Fibroblast of peridontal ligament (primary cell): ENCODE measurements at regions not wholly inside any gene's neighbourhood (a gene's known extent, or its start where the extent isn't known, plus 50 kb on each side); places are given as distances from the start of the nearest gene placed in this dataset.

Experiments used
- DNase-seq: peaks from one replicate; pipeline ENCODE4 v3.0.0-alpha.2; 2010; ENCODE audit errors: extremely low read depth

DNA sequence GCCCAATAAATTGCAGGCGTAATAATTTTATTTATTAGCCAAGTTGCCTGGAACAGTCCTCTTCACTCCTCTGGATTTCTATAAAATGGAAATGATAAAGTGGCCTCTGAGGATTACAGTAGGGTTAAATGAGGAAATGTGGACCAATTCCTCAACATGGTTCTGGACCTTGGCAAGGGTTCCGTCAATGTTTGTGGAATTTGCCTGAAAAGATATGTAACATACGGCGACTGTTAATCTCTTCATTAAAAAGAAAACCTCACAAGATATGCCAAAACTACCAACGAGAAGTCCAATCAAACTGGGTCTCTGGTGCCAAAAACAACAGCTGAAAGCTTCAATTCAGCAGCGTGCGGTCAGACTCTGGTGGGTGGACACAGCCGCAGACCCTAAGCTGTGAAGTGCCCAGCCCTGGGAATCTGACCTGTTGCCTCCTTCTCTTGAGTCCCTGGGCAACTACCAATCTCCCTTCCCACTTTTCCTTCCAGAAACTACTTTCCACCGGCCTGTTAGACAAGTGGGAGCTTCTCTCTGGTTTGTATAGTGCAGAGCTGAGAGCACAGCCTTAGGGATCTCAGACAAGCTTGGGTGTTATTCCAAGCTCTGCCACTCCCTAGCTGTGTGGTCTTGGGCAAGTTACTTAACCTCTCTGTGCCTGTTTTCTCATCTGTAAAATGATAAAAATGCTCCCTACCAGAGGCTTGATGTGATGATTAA, 190.5 kb upstream of the GSC start:
- no peak for DNase-seq

DNA sequence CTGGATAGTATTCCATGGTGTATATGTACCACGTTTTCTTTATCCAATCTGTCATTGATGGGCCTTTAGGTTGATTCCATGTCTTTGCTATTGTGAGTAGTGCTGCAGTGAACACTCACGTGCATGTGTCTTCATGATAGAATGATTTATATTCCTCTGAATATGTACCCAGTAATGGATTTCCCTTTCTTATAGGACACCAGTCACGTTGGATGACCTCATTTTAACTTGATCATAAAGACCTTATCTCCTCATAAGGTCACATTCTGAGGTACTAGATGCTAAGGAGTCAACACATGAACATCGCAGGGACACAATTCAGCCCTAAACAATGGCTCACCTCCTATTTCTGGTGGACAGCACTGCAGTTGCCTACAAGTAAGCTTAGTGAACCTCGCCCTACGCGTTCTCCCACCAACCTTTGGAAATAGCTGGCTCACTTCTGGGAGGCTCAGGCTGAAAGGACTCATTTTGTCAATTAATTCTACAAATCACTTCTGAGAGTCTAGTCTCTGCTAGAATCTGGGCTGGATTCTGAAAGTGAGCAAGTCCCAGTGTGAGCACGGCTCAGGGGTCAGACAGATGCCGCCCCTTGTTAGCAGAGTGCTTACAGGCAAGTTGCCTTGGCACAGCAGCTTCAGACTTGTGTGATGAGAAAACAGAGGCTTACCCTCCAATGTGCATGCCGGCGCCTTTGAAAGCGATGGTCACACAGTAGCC, 183.8 kb upstream of the GSC start:
- no peak for DNase-seq

DNA sequence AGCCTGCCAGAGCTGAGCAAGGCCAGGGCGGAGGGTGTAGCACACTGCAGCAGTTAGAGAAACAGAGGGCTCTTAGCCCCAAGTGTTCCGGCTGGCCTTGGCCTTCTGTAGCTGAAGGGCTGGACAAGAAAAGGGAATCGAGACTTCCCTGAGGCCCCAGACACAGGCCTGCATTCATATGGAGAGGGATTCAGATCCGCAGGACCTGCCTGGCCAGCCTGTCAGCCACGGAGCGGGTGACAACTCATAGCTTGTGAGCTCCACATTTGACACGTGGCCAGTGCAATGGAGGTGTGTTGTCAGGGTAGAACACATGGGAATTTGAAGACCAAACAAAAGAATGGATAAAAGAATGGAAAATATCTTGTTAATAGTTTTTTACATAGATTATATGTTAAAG, 182.2 kb upstream of the GSC start:
- DNase-seq, result no peak

DNA sequence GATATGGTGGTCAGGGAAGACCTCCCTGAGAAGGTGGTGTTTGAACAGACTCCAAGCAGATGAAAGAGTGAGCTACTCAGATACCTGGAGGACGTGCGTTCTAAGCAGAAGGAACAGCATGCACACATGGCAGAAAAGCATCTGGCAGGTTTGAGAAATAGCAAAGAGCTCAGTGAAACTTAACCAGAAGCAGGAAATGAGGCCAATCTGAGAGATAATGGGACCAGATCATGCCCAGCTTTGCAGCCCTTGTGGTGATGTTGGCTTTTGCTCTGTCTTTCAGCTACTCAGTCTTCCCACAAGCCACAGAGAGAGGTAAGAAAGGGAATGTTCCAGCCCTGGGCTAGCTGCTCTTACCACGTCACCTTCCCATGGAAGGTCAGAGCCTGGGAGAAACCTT, 176.3 kb upstream of the GSC start:
- no peak for DNase-seq

DNA sequence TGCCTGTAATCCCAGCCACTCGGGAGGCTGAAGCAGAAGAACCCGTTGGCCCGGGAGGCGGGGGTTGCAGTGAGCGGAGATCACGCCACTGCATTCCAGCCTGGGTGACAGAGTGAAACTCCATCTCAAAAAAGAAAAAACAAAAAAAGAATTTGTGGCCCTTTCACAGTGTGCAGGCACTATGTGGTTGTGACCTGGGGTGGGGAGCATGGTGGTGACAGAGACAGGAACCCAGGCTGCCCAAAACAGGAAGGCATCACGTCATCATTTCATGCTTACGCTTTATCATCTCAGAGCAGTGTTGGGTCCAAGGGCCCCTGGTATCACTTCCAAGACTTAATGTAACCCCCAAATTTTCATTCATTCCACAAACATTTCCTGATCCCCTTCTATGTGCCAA, 175.7 kb upstream of the GSC start:
- DNase-seq, result no peak

DNA sequence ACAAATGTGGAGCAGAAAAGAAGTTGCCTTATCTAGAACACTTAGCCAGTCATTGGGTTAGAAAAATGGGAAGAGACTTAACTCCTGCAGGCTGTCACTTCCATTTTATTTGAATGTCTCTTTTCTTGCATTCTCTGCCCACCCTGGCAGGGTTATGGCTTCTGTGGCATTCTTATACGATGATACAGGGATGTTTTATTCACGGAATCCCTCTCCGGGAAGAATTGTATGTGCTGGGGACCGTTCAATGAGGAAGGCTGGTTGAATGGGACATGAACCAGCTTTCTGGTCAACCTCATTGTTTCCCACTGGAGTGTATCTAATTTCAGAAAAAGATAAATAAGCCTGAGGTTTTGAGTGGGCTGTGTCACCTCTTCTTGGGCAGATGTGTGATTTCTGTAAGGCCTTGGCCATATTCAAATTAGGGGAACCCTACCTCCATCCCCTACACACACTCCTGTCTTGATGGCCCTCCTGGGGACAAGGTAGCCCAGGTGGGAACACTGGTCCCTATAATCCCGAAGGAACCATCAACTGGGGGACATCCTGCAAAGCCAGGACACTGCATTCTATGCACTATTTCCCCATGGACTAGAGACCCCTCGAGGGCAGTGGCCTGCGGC, 174.8 kb upstream of the GSC start:
- DNase-seq, result peak; percentile 0

DNA sequence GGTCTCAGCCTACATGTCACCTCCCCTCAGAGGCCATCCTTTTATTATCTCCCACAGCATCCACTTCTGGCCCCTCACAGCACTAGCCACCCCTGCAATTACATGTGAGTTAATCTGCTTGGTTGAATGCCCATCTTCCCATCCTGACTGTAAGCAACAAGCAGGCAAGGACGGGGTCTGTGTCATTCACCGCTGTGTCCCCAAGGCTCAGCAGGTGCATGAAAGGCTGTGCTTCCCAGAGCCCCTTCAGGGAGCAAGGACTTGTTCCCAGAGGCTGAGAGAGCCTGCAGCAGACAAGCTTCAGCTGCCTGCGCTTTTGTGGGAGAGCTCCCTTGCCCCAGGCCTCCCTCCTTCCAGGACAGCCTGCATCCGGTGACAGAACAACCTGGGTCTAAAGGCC, 172.7 kb upstream of the GSC start:
- DNase-seq, result no peak

DNA sequence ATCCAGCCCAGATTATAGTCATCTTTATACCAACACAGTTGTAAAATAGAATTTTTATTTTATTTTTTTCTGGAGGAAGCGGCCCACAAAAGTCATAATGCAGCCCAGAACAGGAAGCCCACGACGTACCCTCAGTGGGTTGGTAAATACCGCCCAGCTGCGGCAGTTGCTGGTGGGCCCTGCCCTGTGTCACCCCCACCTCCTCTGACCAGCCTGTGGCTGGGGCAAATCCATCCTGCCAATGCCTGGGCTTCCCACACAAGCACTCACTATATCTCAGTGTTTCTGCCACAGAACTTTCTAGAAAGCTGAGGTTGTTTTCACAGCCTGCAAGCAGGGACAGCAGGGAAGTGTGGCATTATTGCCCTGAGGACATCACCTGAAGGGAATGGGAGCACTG, 171.4 kb upstream of the GSC start:
- DNase-seq, result no peak

DNA sequence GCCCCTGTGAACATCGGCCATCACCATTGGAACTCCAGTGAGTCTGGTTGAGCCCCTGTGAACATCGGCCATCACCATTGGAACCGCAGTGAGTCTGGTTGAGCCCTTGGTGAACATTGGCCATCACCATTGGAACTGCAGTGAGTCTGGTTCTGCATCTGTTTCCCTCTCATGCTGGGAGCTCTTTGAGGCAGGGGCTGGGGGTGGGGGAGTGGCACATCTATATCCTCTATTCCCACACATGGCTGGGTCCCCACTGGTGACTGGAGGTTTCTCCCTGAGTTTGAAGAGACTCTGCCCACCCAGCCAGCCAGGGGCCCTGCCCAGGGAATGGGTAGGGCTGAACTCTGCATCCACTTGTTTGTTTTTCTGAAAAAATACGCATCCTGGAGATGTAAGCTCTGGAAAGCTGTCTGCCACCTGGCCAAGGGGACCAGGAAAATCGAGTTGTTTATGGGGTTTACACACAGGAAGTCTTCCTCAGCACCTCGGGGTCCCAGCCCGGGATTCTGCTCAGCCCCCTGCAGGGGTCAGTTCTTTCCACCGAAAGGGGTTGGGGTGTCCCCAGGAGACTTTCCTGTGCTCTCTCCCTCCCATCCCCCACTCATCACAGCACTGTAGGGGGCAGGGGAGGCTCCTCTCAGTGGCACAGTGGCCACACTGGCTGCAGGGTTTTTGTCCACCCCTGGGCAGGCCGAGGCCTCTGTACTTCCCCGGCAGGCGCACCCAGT, 170.5 kb upstream of the GSC start:
- DNase-seq, result no peak

DNA sequence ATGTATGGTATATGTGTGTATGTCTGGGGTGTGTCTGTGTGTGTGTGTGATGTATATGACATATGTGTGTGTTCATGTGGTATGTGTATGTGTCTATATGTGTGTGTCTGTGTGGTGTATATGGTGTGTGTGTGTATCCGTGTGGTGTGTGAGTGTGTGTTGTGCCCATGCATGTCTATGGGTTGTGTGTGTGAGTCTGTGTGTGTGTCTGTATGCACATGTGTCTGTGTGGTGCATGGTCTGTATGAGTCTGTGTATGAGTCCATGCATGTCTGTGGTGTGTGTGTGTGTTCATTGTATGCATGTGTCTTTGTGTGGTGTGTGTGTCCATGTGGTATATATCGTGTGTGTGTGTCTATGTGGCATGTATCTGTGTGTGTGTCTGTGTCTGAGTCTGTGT, 168.1 kb upstream of the GSC start:
- DNase-seq, result no peak

DNA sequence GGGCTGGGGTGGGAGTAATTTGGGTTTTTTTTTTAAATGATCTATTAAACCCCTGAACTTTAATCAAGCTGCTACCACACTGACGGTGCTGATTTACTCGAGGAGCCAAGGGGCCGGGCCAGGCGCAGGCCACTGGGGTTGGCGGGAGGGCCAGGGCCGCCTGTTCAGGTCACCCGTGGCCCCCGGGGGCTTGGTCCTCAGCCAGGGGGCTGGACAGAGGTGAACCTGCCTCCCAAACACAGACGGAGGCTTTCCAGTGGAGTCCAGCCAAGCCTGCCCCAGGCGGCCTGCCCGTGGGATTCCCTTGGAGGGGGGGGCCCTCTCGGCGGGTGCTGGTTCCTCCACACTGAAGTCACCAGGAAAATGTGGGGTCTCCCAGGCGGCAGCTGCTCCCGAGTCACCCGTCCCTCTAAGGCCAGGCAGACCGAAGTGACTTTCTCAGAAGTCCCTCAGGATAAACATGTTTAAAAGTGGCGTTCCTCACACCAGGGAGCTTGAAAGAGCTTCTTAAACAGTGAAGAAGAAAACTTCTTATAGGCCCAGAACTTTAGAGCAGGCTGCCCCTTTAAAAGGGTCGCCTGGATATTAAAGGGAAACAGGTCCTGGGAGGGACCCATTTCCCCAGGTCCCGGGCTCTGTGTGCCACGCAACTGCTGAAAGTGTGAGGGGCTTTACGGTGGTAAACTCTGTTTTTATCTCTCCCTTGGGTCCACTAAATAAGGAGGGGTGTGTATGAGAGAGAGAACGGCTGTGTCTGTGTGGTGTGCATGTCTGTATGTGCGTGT, 167.2 kb upstream of the GSC start:
- DNase-seq, result peak; percentile 10

DNA sequence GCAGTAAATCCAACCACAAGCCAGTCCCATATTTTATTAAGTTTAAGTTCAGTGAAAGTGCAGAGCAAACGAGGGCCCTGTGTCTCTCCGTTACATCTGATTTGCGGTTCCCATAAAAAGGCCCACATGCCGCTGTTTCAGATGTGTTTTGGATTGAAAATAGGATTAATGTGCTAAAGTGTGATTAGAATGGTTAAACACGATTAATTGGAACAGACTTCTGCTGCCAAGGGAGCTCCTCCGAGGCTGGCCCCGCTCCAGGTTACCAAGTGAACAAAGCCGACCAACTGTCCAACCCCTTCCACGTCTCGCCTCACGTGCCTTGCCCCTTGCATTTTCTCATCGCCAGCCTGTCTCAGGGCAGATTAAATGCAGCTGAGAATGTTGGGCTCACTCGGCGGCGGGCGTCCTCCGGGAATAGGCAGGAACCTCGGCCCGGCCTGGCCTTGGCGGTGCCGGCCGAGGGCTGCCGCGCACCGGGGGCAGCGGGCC, 166.5 kb upstream of the GSC start:
- peak; percentile 73 for DNase-seq

DNA sequence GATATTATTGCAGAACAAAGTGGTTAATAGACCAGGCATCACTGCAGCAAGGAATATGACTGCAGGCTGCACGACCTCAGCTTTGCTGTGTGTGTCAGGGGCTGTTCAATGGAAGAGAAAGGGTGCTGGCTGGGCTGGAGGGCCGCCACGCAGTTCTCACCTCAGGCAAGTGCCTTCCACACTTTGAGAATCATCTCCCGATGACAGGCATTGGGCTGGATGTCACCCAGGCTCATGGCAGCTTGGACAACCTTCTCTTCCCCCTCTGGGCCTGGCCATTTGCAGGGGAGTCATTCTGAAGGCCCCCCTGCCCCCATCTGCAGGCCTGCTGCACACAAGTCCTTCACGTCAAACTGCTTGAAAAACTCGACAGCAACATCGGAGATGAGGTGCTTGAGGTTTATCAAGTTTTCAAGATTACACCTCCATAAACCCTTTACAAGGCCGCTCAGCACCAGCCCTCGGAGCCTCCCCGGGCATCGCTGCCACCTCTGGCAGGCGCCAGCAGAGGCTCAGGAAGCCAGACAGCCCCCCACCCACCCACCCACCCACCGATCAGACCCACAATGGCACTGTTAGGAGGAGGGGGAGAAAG, 165.9 kb upstream of the GSC start:
- DNase-seq, result no peak

DNA sequence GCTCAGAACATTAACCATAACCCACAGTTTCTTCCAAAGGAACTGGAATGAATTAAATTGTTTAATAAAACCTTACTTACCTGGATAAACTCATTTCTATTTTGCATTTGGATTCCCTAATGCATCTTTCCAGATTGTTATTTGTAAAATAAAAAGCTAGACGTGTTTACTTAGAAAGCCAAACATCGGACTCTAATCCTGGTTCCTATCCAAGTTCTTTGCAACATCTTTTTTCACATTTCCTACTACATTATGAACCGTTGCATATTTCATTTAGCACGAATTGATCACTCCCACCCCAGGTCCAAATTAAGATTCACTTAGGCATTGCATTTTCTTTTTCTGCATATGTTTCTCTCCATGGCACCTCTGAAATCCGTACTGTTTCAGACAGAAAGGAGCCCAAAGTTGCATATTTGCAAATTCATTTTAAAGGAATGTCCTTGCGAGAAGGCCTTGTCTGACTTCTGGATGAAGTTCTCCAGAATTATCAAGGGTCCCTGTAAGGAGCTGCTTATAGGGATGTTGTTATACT, 164.4 kb upstream of the GSC start:
- no peak for DNase-seq

DNA sequence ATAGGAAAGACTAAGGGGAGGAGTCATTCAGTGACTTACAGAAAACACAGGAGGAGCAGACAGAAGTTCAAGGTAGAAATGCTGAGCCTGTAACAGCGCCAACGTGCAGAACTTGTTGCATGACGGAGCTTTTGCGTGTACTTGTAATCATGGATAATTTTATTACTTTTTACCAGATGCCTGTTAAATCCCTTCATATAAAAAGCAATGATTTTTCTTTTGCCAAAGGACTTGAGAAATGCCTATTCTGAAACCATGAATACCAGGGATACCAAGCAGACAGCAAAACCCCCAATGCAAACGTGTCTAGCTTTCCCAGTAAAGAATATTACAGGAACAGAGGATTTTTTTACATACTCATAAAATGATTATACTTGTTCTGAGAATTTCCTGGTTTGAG, 163.6 kb upstream of the GSC start:
- DNase-seq, result peak; percentile 24

DNA sequence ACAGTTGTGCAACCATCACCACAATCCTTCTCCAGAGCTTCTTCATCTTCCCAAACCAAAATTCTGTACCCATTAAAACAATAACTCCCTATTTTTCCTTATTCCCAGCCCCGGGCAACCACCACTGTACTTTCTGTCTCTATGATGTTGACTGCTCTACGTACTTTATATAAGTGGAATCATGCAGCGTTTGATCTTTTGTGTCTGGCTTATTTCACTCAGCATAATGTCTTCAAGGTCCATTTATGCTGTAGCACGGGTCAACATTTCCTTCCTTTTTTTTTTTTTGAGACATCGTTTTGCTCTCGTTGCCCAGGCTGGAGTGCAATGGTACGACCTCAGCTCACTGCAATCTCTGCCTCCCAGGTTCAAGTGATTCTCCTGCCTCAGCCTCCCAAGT, 162.7 kb upstream of the GSC start:
- no peak for DNase-seq

DNA sequence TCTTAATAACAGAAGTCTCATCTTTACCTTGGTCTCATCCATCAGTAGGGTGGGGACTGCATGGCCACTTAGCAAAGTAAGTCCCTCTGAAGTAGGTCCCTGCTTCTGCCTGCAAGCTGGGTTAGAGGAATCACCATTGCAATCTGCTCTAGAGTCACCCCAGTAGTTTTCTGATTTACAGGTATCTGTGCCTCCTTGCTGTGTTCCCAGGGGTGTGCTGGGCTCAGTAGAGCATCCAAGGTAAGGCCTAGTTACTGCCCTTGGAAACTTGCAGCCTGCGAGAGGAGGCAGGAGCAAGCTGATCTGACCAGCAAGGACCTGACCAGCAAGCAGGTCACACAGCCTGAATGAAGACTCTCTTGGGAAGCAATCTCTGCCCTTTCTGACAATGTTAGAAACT, 160.8 kb upstream of the GSC start:
- no peak for DNase-seq

DNA sequence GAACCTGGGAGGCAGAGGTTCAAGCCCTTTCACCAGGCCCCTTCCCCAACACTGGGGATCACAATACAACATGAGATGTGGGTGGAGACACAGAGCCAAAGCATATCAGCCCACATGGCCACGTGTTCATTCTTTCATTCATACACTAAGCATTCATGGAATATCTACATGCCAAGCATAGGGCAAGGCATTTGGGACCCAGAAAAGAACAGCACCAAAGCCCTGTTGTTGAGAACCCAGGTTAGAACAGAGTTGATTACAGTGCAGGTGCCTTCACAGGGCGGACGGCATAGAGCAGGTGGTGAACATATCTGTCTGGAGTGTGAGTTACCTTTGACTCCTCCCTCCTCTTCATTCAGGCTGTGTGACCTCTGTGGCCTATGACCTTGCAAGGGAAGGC, 159.4 kb upstream of the GSC start:
- no peak for DNase-seq

DNA sequence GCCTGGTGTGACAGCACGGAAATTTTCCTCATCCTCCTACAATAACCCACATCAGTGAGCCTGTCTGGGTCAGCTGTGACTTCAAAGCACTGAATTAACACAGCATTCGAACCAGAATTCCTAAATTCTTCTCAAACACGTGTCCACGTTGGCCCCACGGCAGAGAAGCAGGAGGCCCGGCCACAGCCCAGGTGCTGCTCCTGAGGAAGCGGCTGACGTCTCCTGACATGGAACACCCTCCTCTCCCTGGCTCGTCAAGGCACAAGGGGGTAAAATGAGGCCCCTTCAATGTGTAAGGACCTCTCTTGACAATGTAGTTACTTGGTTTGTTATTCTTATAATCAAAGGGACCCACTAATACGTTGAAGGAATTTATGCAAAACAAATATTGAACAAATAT, 156.3 kb upstream of the GSC start:
- DNase-seq, result no peak

DNA sequence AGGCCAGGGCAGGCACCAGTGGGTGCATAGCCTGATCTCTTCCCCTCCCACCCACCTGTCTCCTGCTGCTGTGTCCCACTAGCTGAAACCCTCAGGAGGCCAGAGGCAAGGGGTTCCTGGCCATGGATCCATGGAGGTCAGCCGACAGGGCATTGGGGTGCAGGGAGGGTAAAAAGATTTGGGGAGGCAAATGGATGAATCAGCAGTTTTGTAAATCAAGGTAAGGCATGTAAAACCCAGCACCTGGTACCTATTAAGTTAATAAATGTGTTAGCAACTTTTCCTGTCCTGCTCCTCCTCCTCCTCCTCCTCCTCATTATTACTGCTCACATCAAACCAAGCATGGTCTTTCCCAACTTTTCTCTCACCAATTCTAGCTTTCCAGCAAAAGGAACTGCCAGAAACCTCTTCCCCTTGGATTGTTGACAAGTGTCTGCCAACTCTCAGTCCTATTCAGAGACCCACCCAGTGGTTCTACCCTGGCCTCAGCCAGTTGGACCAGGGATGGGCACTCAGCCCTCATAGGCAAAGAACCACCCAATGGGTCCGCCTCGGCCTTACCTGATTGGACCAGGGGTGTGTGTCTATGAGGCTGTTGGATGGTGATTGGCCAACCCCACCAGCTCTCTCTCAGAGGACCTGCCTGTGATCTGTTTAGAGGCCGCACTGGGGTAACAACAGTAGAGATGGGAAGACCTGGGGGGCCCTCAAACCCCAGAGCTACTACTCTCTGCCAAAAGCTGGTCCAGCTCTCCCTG, 155.7 kb upstream of the GSC start:
- DNase-seq, result no peak
